GM19324 (cell line): ENCODE measurements at regions not wholly inside any gene's neighbourhood (a gene's known extent, or its start where the extent isn't known, plus 50 kb on each side); places are given as distances from the start of the nearest gene placed in this dataset.

Experiments
- ATAC-seq: cut with Tn5 transposase; IDR thresholded peaks from one replicate; pipeline ENCODE4 v1.9.1; 2021; ENCODE audit warnings: mild to moderate bottlenecking, moderate library complexity; ENCODE audit not compliant: unreplicated experiment, low FRiP score

DNA sequence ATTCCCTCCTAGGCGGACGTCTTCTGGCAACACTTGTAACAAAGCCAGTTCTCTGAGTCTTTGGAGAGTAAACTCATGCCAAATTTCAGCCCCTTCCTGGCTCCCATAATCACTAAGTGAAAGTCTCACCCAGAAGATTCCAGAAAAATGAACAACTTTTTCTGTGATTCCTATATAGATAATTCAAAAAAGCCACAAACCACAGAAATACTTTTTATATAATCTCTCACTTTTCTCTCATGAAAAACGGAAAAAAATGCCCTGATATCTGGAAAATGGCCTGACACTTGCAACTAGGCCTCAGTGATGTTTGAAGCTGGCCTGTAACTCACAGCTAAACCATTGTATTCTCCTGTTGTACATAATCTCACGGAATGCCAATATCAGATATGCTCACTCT lies 296.2 kb downstream of the HTR7 start:
- ATAC-seq, result no peak

DNA sequence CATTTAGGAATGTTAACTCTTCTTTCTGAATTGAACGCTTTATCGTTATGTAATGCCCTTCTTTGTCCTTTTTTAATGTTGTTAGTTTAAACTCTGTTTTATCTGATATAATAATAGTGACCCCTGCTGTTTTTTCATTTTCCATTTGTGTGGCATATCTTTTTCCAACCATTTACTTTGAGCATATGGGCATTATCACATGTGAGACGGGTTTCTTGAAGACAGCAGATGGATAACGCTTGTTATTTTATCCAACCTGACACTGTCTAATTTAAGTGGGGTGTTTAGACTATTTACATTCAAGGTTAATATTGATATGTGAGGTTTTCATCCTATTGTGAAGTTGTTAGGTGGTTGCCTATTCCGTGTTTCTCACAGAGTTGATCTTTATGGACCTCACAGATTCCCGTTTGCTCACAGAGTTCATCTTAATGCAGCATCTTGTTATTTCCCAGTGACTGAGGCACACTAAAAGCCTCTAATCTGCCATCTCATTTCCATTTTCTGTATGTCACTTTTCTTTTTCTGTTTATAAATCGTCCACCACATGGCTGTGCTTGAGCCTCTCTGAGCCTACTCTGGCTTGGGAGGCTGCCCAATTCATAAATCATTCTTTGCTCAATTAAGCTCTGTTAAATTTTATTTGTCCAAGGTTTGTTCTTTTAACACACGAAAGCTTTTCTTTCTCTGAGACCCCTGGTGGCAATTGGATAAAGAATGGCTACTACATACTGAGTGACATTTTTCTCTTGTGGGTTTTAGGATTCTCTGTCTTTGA lies 286.2 kb downstream of the HTR7 start:
- no peak for ATAC-seq

DNA sequence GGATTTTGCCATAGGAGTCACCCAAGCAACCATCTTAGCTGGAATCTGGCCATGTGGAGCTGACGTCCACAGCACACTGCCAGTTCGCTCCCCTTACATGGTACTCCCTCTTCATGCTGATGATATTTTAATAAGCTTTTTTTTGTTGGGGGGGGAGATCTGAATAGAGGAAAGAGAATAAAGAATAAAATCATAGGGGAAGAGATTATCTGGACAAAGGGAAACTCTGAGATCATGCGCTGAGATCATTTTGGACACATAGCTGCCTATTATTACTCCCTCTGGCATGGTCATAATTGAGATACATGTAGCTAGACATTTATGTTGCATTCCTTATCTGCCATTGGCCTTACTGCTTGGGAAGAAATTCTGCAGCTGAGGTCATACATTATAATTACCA lies 282.7 kb downstream of the HTR7 start:
- ATAC-seq, result no peak

DNA sequence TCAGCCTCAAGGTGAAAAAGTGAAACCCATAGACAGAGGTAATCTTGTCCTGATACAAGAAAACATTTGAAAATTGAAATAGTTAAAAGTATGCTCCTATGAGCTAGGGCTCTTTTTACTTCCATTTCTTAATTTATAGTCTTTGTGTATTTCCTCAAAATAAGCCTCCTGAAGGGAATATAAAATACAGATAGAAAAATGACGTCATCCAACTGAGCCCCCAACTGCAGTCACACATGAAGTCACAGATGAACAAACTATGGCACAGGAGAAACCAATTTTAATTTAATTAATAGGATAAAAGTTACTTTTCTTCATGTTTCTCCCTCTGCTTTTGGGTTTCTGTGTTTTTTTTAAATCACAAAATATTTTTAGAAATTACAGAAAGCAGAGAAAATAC lies 280.3 kb downstream of the HTR7 start:
- ATAC-seq, result no peak

GRCh38 chr10:90579602-90580242 lies 278.1 kb downstream of the HTR7 start:
- ATAC-seq, result no peak

- no peak for ATAC-seq
Measured at GRCh38 chr10:90583416-90583815, 274.4 kb downstream of the HTR7 start.

DNA sequence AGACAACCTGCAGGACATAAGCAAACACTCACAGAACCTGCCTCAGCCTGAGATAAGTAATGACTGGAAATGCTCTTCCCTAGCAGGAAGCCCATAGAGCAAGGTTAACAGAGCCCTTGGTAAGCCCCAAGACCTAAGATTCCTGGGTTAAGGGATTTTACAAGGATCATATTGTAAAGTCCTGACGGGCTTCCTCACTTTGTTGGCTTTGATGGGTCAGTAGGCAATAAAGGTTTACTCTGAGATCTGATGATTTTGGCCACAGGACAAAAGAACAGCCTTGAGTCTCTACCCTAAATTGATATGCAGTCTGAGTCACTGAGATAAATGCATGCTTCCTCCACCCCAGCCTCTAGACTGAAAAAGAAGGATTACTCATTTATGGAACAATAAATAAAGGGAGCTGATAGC lies 270.8 kb downstream of the HTR7 start:
- no peak for ATAC-seq

GRCh38 chr10:90587561-90587960 lies 270.3 kb downstream of the HTR7 start:
- ATAC-seq, result no peak

- ATAC-seq, result no peak
Measured at GRCh38 chr10:90588222-90588621, 269.6 kb downstream of the HTR7 start.

- no peak for ATAC-seq
Measured at GRCh38 chr10:90589825-90590224, 268.0 kb downstream of the HTR7 start.

- ATAC-seq, result no peak
Measured at GRCh38 chr10:90591629-90592028, 266.2 kb downstream of the HTR7 start.

DNA sequence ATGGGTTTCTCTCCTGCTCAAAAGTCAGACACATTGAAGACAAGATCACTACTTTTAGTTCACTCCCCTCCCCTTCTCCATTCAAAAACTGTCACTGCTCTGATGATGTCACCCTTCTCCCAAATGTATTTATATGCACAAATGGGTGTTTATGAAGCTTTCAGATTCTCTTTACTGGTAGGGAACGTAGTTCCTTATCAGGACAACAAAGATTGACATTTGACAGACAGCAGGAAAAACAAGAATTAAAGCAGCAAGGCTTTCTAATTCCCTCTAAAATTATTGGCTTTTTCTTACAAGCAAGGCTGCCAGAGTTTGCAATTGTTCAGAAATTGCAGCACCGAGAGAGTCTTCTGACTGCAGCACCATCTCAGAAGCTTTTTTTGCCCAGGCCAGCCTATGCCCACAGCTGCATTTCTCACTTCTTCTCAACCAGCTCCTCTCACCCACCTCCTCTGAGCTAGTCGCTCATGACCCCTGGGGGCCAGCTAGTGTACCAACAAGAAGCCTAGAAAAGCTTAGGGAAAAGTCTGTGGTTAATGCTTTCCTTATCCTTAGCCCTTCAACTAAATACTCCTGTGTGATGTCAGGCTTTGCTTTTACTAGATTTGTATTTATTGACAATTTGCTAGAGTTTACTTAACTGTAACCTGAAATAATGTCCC lies 265.1 kb downstream of the HTR7 start:
- ATAC-seq, result peak; percentile 82

DNA sequence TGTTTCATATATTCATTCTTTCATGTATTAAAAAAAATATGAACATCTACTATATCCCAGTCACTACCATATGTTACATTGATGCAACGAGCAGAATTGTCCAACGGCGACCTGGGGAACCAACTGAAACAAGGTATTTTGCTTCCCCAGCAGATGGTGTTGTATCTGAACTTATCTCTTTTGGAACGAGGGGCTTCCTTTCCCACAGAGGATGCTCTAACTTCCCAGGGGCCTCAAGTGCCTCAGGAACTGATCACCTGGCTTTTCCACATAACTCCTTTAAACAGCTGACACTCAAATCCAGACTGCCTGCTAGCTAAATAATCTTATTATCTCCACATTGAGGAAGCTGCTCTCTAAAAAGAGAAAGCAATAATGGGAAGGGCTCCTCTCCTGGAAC lies 259.3 kb downstream of the HTR7 start:
- ATAC-seq, result no peak

GRCh38 chr10:90602862-90603610 lies 254.8 kb downstream of the HTR7 start:
- ATAC-seq, result no peak

DNA sequence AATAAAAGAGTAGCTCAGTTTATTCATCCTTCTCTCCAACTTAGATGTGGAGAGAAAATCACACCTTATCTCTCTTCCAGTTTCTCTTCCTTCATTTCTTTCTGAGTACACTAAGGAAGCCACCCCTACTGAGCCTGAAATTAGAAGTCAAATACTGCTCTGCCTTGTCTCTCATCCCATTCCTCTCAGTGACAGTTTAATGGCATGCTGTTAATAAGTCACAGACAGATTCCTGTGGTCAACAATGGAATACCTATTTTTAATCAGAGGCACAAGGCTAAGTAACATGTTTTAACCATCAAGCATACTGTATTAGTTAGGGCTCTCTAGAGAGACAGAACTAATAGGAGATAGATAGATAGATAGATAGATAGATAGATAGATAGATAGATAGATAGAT lies 253.2 kb downstream of the HTR7 start:
- ATAC-seq, result no peak

GRCh38 chr10:90605506-90605905 lies 252.3 kb downstream of the HTR7 start:
- ATAC-seq, result no peak

DNA sequence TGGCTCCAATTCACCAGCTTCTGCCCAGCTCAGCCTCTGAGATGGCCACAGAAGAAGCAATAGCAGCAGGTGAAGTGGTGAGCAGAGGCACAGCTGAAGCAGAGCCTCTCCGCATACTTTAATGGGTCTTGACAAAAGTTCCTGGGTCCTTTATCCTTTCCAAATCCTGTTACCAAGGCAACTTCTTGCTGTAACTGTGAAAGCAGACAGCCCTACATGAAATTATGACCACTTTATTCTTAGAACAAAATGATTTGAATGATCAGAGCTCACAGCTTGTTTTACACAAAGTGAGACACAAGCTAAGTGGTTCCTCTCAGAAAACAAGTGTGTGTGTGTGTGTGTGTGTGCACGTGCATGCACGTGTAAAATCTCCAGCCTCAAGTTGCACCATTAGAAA lies 245.6 kb downstream of the HTR7 start:
- ATAC-seq, result no peak

DNA sequence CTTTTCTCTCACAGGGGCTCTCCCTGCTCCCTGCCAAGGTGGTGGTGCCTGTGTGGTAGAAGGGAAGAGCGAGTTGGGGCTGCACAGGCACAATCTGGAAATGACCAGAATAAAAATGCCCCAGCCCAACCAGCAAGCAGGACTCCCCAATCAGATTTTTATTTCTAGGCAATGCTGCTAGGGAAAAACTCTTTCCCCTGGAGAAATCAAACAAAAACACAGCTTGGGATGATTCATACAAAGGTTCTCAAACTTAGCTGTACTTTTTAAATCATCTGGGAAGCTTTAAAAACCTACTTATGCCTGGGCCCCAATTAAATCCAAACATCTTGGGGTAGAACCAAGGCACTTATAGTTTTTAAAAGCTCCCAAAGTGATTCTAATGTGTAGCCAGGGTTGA lies 243.2 kb downstream of the HTR7 start:
- no peak for ATAC-seq

- no peak for ATAC-seq
Measured at GRCh38 chr10:90621577-90621976, 236.3 kb downstream of the HTR7 start.

- ATAC-seq, result no peak
Measured at GRCh38 chr10:90635111-90635765, 222.6 kb downstream of the HTR7 start.

GRCh38 chr10:90640756-90641155 lies 217.1 kb downstream of the HTR7 start:
- ATAC-seq, result no peak
